PC-9 (cell line): ENCODE measurements at regions not wholly inside any gene's neighbourhood (a gene's known extent, or its start where the extent isn't known, plus 50 kb on each side); places are given as distances from the start of the nearest gene placed in this dataset.

Experiments
- BruUV-seq: library from RNA; stranded (reverse); fragments of 400-500 nt; replicated peaks from 2 replicates; lab custom pipeline; 2021; lab: Mats Ljungman, UMichigan
- CTCF ChIA-PET: fragments of 300-600 bp; sonication (Branson Sonifier 250); formaldehyde crosslinking; loops from one replicate; lab custom pipeline; 2022; ENCODE audit warnings: antibody characterized with exemption; lab: Charles Lee
- POLR2A ChIA-PET: fragments of 300-600 bp; sonication (Branson Sonifier 250); formaldehyde crosslinking; loops from one replicate; lab custom pipeline; 2022; ENCODE audit warnings: antibody characterized with exemption; ENCODE audit not compliant: unreplicated experiment; lab: Charles Lee
- DNase-seq, 2 experiments: peaks; one replicate each; pipeline versions ENCODE4 v3.0.0 to v3.0.0-alpha.2; 2015 to 2022; ENCODE audit warnings: mixed read lengths in 1 of 2
- H2AFZ ChIP-seq: fragments of 200-600 bp; sonication (generic); 2 replicates; pipeline ENCODE4 v1.8.1; 2017; ENCODE audit warnings: antibody characterized with exemption
- H3F3A ChIP-seq: fragments of 200-600 bp; sonication (generic); 2 replicates; pipeline ENCODE4 v1.8.1; 2017; ENCODE audit warnings: antibody characterized with exemption, mild to moderate bottlenecking, low read depth; ENCODE audit not compliant: insufficient read depth
- H3K27ac ChIP-seq: fragments of 200-600 bp; sonication (generic); 2 replicates; pipeline ENCODE4 v1.6.1; 2016; ENCODE audit warnings: mixed run types
- H3K27me3 ChIP-seq: fragments of 200-600 bp; sonication (generic); 2 replicates; pipeline ENCODE4 v1.6.1; 2016; ENCODE audit warnings: low read depth, mixed run types; ENCODE audit not compliant: insufficient read depth
- H3K36me3 ChIP-seq: fragments of 200-600 bp; sonication (generic); 2 replicates; pipeline ENCODE4 v1.6.1; 2016; ENCODE audit warnings: low read depth, mixed run types
- H3K4me1 ChIP-seq: fragments of 200-600 bp; sonication (generic); replicated peaks from 2 replicates; pipeline ENCODE4 v1.6.1; 2016; ENCODE audit warnings: mixed run types; ENCODE audit not compliant: insufficient read depth
- H3K4me2 ChIP-seq: fragments of 200-600 bp; sonication (generic); 2 replicates; pipeline ENCODE4 v1.6.1; 2017; ENCODE audit warnings: mixed run types
- H3K4me3 ChIP-seq: fragments of 200-600 bp; sonication (generic); 2 replicates; pipeline ENCODE4 v1.6.1; 2016; ENCODE audit warnings: mixed run types
- H3K79me2 ChIP-seq: fragments of 200-600 bp; sonication (generic); 2 replicates; pipeline ENCODE4 v1.6.1; 2017; ENCODE audit warnings: low read depth, mixed run types
- H3K9me2 ChIP-seq: fragments of 200-600 bp; sonication (generic); 2 replicates; pipeline ENCODE4 v1.8.1; 2017; ENCODE audit warnings: mild to moderate bottlenecking; ENCODE audit not compliant: insufficient read depth
- H3K9me3 ChIP-seq: fragments of 200-600 bp; sonication (generic); 2 replicates; pipeline ENCODE4 v1.8.1; 2016; ENCODE audit warnings: low read depth; ENCODE audit not compliant: insufficient read depth
- H4K20me1 ChIP-seq: fragments of 200-600 bp; sonication (generic); 2 replicates; pipeline ENCODE4 v1.8.1; 2017; ENCODE audit not compliant: insufficient read depth
- CTCF ChIP-seq: fragments of 200-600 bp; sonication (generic); conservative IDR thresholded peaks from 2 replicates; pipeline ENCODE4 v1.6.1; 2017; ENCODE audit warnings: mixed run types, antibody characterized with exemption, mild to moderate bottlenecking, moderate library complexity
- EZH2 ChIP-seq: fragments of 200-600 bp; sonication (generic); IDR thresholded peaks from 2 replicates; pipeline ENCODE4 v1.8.0; 2017; ENCODE audit warnings: antibody characterized with exemption, low read depth
- intact Hi-C: fragments of 100-400 bp; cut with micrococcal nuclease; formaldehyde crosslinking; loops from one replicate; pipeline ENCODE4 v1.10.0; 2022; ENCODE audit not compliant: unreplicated experiment

GRCh38 chr2:65507102-65508069 lies 75.0 kb upstream of the SPRED2 start:
- intact Hi-C loops: no loop called here
- Histone ChIP-seq H3K79me2 (no peaks in the 10 kb centered on the region), H3K27ac (no peak overlapping the region), H3K9me3 (no peaks in the 10 kb centered on the region; the same call in 1 of the 2 replicates), H3K4me1 (peaks cover 27% of the 10 kb centered on the region), H3K4me2 (no peak overlapping the region), H3K4me3 (no peak overlapping the region), H2AFZ (no peak overlapping the region), H4K20me1 (no peaks in the 10 kb centered on the region), H3K9me2 (no peaks in the 10 kb centered on the region), H3K36me3 (no peaks in the 10 kb centered on the region), H3F3A (peaks cover 16% of the 10 kb centered on the region; the same call in 1 of the 2 replicates), H3K27me3 (no peaks in the 10 kb centered on the region)
- ChIA-PET POLR2A (no interaction called here), CTCF (no interaction called here)
- no peak for DNase-seq
- BruUV-seq: no TSS peak
- TF ChIP-seq CTCF: no peak

GRCh38 chr2:65504814-65505697 lies 72.7 kb upstream of the SPRED2 start:
- H3K36me3 ChIP-seq: no peaks in the 10 kb centered on the region
- no peaks in the 10 kb centered on the region for H4K20me1 ChIP-seq
- H3K9me2 ChIP-seq: no peaks in the 10 kb centered on the region
- POLR2A ChIA-PET: interaction anchor here (0.6 to 0.7 kb wide), 3 partner anchors 51 to 148 kb away, joined by 4 to 5 read pairs (median 5); no protein-coding TSS in a partner anchor
- no peak for TF ChIP-seq EZH2
- no peak for TF ChIP-seq CTCF
- H3K4me3 ChIP-seq: no peak overlapping the region
- no peaks in the 10 kb centered on the region for H3K79me2 ChIP-seq
- peak overlapping the region; percentile 49 for H3K4me2 ChIP-seq
- BruUV-seq: no TSS peak
- H3K27ac ChIP-seq: peak overlapping the region; percentile 62
- H3K4me1 ChIP-seq: peaks cover 27% of the 10 kb centered on the region
- peaks cover 16% of the 10 kb centered on the region; the same call in 1 of the 2 replicates for H3F3A ChIP-seq
- H3K27me3 ChIP-seq: no peaks in the 10 kb centered on the region
- intact Hi-C loops: no loop called here
- CTCF ChIA-PET: no interaction called here
- no peak overlapping the region for H2AFZ ChIP-seq
- H3K9me3 ChIP-seq: no peaks in the 10 kb centered on the region; the same call in 1 of the 2 replicates
- peak; percentile 54 to 92 for DNase-seq

- H3K4me2 ChIP-seq: no peak overlapping the region
- ChIA-PET POLR2A (interaction anchor here (0.7 kb wide), 1 partner anchor 79 kb away, joined by 5 read pairs; no protein-coding TSS in a partner anchor), CTCF (no interaction called here)
- H4K20me1 ChIP-seq: no peaks in the 10 kb centered on the region
- BruUV-seq: no TSS peak
- DNase-seq: no peak
- H3K36me3 ChIP-seq: no peaks in the 10 kb centered on the region
- no peak overlapping the region for H2AFZ ChIP-seq
- intact Hi-C loops: no loop called here
- no peaks in the 10 kb centered on the region for H3K27me3 ChIP-seq
- TF ChIP-seq CTCF (no peak), EZH2 (no peak)
- no peaks in the 10 kb centered on the region; the same call in 1 of the 2 replicates for H3K9me3 ChIP-seq
- no peaks in the 10 kb centered on the region for H3K79me2 ChIP-seq
- no peak overlapping the region for H3K4me3 ChIP-seq
- H3K9me2 ChIP-seq: no peaks in the 10 kb centered on the region
- no peak overlapping the region for H3K27ac ChIP-seq
- H3K4me1 ChIP-seq: peaks cover 27% of the 10 kb centered on the region
- peaks cover 16% of the 10 kb centered on the region; the same call in 1 of the 2 replicates for H3F3A ChIP-seq
Observed at GRCh38 chr2:65504201-65504600, 71.8 kb upstream of the SPRED2 start.
